GM12878 (cell line): ENCODE measurements at regions not wholly inside any gene's neighbourhood (a gene's known extent, or its start where the extent isn't known, plus 50 kb on each side); places are given as distances from the start of the nearest gene placed in this dataset.

Source experiments
- BCLAF1 ChIP-seq: fragments of 450-650 bp; IDR thresholded peaks from 2 replicates; pipeline ENCODE4 v1.6.1; 2017; ENCODE audit warnings: antibody characterized with exemption, mild to moderate bottlenecking, moderate library complexity
- CHD4 ChIP-seq: fragments of 200-600 bp; sonication (generic); IDR thresholded peaks from 2 replicates; pipeline ENCODE4 v1.6.1; 2016; ENCODE audit warnings: mild to moderate bottlenecking
- EP300 ChIP-seq, 2 experiments: fragments of 150-350 bp in 1 of 2; IDR thresholded peaks; 2 replicates each; pipeline ENCODE4 v1.6.1; 2011 to 2012; ENCODE audit warnings: low read depth in 2 of 2, low read length in 2 of 2, borderline replicate concordance in 1 of 2, improper control_type of control experiment in 1 of 2, inconsistent platforms in 1 of 2; ENCODE audit not compliant: control insufficient read depth in 1 of 2
- ETV6 ChIP-seq, 2 experiments: fragments of 450-650 bp in 1 of 2; IDR thresholded peaks in 1 of 2; conservative IDR thresholded peaks in 1 of 2; 2 replicates each; pipeline ENCODE4 v1.6.1; 2014; ENCODE audit warnings: antibody characterized with exemption in 1 of 2, borderline replicate concordance in 1 of 2, low read depth in 1 of 2, mild to moderate bottlenecking in 1 of 2, moderate library complexity in 1 of 2
- EZH2 ChIP-seq: IDR thresholded peaks from 2 replicates; pipeline ENCODE4 v1.6.1; 2012; ENCODE audit warnings: low read depth, mild to moderate bottlenecking, control low read depth, inconsistent platforms, low read length, borderline replicate concordance; ENCODE audit not compliant: control insufficient read depth
- FOS ChIP-seq: IDR thresholded peaks from 3 replicates; pipeline ENCODE4 v1.6.1; 2011; ENCODE audit warnings: borderline replicate concordance; ENCODE audit not compliant: insufficient read length; ENCODE audit errors: extremely low read depth
- PML ChIP-seq: IDR thresholded peaks from 2 replicates; pipeline ENCODE4 v1.6.1; 2012; ENCODE audit warnings: low read length, inconsistent platforms
- SIX5 ChIP-seq: IDR thresholded peaks from 2 replicates; pipeline ENCODE4 v1.6.1; 2011; ENCODE audit warnings: mild to moderate bottlenecking, low read depth, low read length, moderate library complexity; ENCODE audit not compliant: severe bottlenecking
- SUZ12 ChIP-seq: fragments of 200-600 bp; sonication (generic); IDR thresholded peaks from one replicate; pipeline ENCODE4 v1.6.1; 2018; ENCODE audit warnings: antibody characterized with exemption, mild to moderate bottlenecking; ENCODE audit not compliant: unreplicated experiment
- TCF3 ChIP-seq: IDR thresholded peaks from 2 replicates; pipeline ENCODE4 v1.6.1; 2012; ENCODE audit warnings: low read depth, mild to moderate bottlenecking, low read length, borderline replicate concordance; ENCODE audit not compliant: insufficient read depth
- ZNF687 ChIP-seq: fragments of 450-650 bp; IDR thresholded peaks from 2 replicates; pipeline ENCODE4 v1.6.1; 2017; ENCODE audit warnings: mild to moderate bottlenecking, moderate library complexity

- no peak for TF ChIP-seq ZNF687
- TF ChIP-seq EP300 (IDR thresholded peaks at IDR 0.05; ENCODE audit: borderline replicate concordance in 1 of 2, control insufficient read depth in 1 of 2, low read depth in 2 of 2, low read length in 2 of 2), result no peak
- no peak for TF ChIP-seq TCF3
- no peak for TF ChIP-seq SIX5
- no peak for TF ChIP-seq ETV6 (conservative IDR thresholded peaks at IDR 0.05 in 1 of 2, IDR thresholded peaks at IDR 0.05 in 1 of 2; ENCODE audit: borderline replicate concordance in 1 of 2, low read depth in 1 of 2)
- no peak for TF ChIP-seq PML
- TF ChIP-seq EZH2, result no peak
- TF ChIP-seq SUZ12, result no peak
- TF ChIP-seq CHD4, result no peak
- TF ChIP-seq BCLAF1, result no peak
- TF ChIP-seq FOS, result no peak
Observed at GRCh38 chr14:101322223-101322622, 239.1 kb upstream of the DIO3 start (continued).
